GM12892 (cell line): ENCODE measurements at regions not wholly inside any gene's neighbourhood (a gene's known extent, or its start where the extent isn't known, plus 50 kb on each side); places are given as distances from the start of the nearest gene placed in this dataset.

Experiments
- POLR2A ChIP-seq: IDR thresholded peaks from 2 replicates; pipeline ENCODE4 v1.6.1; 2011; ENCODE audit warnings: low read depth, low read length, control low read depth
- POLR2AphosphoS5 ChIP-seq: IDR thresholded peaks from 2 replicates; pipeline ENCODE4 v1.6.1; 2011; ENCODE audit warnings: low read depth, low read length, control low read depth
- TAF1 ChIP-seq: IDR thresholded peaks from 2 replicates; pipeline ENCODE4 v1.6.1; 2011; ENCODE audit warnings: low read depth, mild to moderate bottlenecking, control low read depth, low read length, borderline replicate concordance

GRCh38 chr2:59939236-59939635 lies 614.2 kb downstream of the BCL11A start:
- TF ChIP-seq TAF1 (no peak), POLR2A (no peak), POLR2AphosphoS5 (no peak)
